GM21528 (cell line): ENCODE measurements at regions not wholly inside any gene's neighbourhood (a gene's known extent, or its start where the extent isn't known, plus 50 kb on each side); places are given as distances from the start of the nearest gene placed in this dataset.

Experiments used
- ATAC-seq: cut with Tn5 transposase; IDR thresholded peaks from one replicate; pipeline ENCODE4 v1.9.1; 2021; ENCODE audit warnings: mild to moderate bottlenecking, moderate library complexity; ENCODE audit not compliant: unreplicated experiment, low FRiP score

- ATAC-seq = no peak
These were observed 49.9 kb downstream of the RIN2 start for GRCh38 chr20:19807946-19808330.

- no peak for ATAC-seq
These were observed 50.4 kb downstream of the RIN2 start for GRCh38 chr20:19808498-19808897.

- ATAC-seq = no peak
These were observed 51.4 kb downstream of the RIN2 start for GRCh38 chr20:19809505-19809904.

- ATAC-seq = no peak
These were observed 53.2 kb downstream of the RIN2 start for GRCh38 chr20:19811231-19811630.

GRCh38 chr20:19812056-19812455 is 54.0 kb downstream of the RIN2 start:
- ATAC-seq = no peak

GRCh38 chr20:19812696-19813095 is 54.6 kb downstream of the RIN2 start:
- no peak for ATAC-seq

- no peak for ATAC-seq
These were observed 56.0 kb downstream of the RIN2 start for GRCh38 chr20:19813846-19814640.

GRCh38 chr20:19815553-19815991 is 57.5 kb downstream of the RIN2 start:
- no peak for ATAC-seq

- ATAC-seq = no peak
These were observed 58.3 kb downstream of the RIN2 start for GRCh38 chr20:19816386-19816785.

GRCh38 chr20:19817017-19817416 is 59.0 kb downstream of the RIN2 start:
- no peak for ATAC-seq

GRCh38 chr20:19819149-19819548 is 61.1 kb downstream of the RIN2 start:
- no peak for ATAC-seq

GRCh38 chr20:19820555-19821211 is 62.6 kb downstream of the RIN2 start:
- no peak for ATAC-seq

GRCh38 chr20:19821606-19822005 is 63.5 kb downstream of the RIN2 start:
- ATAC-seq = no peak

- no peak for ATAC-seq
These were observed 65.2 kb downstream of the RIN2 start for GRCh38 chr20:19823216-19823615.

- no peak for ATAC-seq
These were observed 65.9 kb downstream of the RIN2 start for GRCh38 chr20:19823971-19824370.

- ATAC-seq = no peak
These were observed 66.8 kb downstream of the RIN2 start for GRCh38 chr20:19824861-19825260.

- no peak for ATAC-seq
These were observed 68.3 kb downstream of the RIN2 start for GRCh38 chr20:19826179-19826914.

- no peak for ATAC-seq
These were observed 69.8 kb downstream of the RIN2 start for GRCh38 chr20:19827818-19828217.

GRCh38 chr20:19828232-19828631 is 70.2 kb downstream of the RIN2 start:
- ATAC-seq = peak; percentile 95

GRCh38 chr20:19830211-19830785 is 72.2 kb downstream of the RIN2 start:
- ATAC-seq = no peak

- ATAC-seq = no peak
These were observed 74.8 kb downstream of the RIN2 start for GRCh38 chr20:19832875-19833274.
